ENCODE measurements at regions not wholly inside any gene's neighbourhood (a gene's known extent, or its start where the extent isn't known, plus 50 kb on each side); places are given as distances from the start of the nearest gene placed in this dataset.

DNA sequence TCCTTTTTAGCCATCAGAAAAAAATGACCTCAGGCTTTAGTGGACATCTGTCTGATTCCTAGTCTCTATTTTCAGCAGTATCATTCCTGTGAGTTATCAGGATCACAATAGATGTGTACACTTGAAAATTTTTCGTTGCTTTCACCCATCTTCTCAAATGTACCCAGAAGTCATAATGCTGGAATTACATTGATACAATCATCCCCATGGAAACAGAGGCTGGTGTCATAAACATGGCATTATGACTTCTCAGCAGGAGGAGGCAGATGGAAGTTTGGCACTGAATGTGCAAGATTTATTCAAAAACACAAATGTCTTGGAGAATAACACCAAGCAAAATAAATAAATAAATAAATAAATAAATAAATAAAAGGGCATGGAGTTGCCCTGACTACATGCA is 292.5 kb downstream of the PHKB start:
- TF ChIP-seq, protein P1, sequence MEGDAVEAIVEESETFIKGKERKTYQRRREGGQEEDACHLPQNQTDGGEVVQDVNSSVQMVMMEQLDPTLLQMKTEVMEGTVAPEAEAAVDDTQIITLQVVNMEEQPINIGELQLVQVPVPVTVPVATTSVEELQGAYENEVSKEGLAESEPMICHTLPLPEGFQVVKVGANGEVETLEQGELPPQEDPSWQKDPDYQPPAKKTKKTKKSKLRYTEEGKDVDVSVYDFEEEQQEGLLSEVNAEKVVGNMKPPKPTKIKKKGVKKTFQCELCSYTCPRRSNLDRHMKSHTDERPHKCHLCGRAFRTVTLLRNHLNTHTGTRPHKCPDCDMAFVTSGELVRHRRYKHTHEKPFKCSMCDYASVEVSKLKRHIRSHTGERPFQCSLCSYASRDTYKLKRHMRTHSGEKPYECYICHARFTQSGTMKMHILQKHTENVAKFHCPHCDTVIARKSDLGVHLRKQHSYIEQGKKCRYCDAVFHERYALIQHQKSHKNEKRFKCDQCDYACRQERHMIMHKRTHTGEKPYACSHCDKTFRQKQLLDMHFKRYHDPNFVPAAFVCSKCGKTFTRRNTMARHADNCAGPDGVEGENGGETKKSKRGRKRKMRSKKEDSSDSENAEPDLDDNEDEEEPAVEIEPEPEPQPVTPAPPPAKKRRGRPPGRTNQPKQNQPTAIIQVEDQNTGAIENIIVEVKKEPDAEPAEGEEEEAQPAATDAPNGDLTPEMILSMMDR (IDR thresholded peaks at IDR 0.05; ENCODE audit: low read depth, low read length): no peak
- TF ChIP-seq MYC (IDR thresholded peaks at IDR 0.05; ENCODE audit: low read depth, low read length): no peak
